ENCODE measurements at regions not wholly inside any gene's neighbourhood (a gene's known extent, or its start where the extent isn't known, plus 50 kb on each side); places are given as distances from the start of the nearest gene placed in this dataset.

DNA sequence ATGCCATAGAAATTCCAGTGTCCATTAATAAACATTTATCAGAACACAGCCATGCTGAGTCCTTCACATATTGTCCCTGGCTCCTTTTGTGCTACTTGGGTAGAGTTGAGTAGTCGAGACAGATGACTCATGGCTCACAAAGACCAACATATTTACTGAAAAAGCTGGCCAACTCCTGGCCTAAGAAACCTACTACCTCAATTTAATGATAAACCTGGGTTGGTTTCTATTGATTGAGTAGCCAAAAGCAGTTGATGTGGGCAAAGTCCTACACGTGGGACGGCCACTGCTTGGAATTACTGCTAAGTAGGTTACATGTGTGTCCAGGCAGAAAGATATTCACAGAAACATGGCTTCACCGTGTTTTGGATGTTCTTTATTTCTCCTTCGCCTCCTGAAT lies 402.2 kb downstream of the NR2F2 start:
- H3K4me1 Mint-ChIP-seq, result no peaks in the 10 kb centered on the region
- no peaks in the 10 kb centered on the region for H3K27me3 Mint-ChIP-seq
- DNase-seq (no peak), ATAC-seq (replicated peaks) (no peak)
- no peaks in the 10 kb centered on the region for H3K36me3 Mint-ChIP-seq
- no peak overlapping the region for H3K4me3 Mint-ChIP-seq
- no peak overlapping the region for H3K27ac Mint-ChIP-seq
- peaks cover 4 to 5% of the 10 kb centered on the region in 2 donors for H3K9me3 Mint-ChIP-seq

DNA sequence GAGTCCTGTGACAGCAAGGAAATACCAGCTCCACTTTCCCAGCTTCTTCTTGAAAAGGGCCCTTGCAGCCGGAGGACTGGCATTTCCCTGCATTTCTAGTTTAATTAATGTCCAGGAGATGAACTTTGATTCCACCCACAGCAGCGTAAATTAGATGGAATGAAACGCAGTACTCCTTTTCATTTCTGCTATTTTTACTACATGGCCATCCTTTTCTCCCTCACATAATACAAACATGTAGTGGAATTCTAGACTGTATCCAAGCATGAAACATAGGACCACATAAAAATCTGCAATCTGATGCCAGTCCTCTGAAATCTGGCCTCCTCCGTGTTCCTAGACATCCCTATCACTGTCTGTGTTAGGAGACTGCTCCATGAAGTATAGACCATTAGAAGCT lies 403.2 kb downstream of the NR2F2 start:
- no peaks in the 10 kb centered on the region for H3K4me1 Mint-ChIP-seq
- ATAC-seq (replicated peaks), result no peak
- H3K9me3 Mint-ChIP-seq, result peaks cover 4 to 5% of the 10 kb centered on the region in 2 donors
- no peak overlapping the region for H3K27ac Mint-ChIP-seq
- DNase-seq, result no peak
- H3K4me3 Mint-ChIP-seq, result no peak overlapping the region
- no peaks in the 10 kb centered on the region for H3K36me3 Mint-ChIP-seq
- H3K27me3 Mint-ChIP-seq, result no peaks in the 10 kb centered on the region

DNA sequence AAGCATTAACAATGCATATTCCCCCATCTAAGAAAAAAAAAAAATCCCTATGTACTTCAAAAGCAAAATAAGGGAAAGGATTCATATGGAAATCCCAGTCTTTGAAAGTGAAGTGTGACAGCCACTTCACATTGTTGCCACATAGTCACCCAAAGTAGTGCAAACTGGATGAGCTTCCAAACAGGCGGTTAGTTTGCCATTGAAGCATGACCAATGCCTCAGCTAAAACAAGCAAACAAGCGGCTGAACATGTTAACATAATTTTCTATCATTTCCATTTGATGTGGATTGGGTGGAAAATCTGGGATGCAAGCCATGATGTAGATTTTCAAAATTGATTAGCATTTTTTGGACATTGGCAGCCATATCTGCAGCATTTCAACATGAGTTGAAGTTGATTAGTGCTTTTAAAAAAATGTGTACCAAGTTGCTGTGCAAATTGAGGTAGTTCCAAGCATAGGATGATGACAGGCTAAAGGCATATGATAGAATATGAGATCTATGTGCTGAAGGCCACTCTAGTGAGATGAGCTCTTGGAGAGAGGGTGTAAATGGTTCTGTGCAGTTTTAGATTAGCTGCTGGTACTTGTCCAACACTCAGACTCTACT lies 405.2 kb downstream of the NR2F2 start:
- H3K27me3 Mint-ChIP-seq, result no peaks in the 10 kb centered on the region
- peaks cover 4 to 7% of the 10 kb centered on the region in 2 donors for H3K9me3 Mint-ChIP-seq
- DNase-seq (no peak), ATAC-seq (replicated peaks) (no peak)
- H3K4me3 Mint-ChIP-seq, result no peak overlapping the region
- H3K36me3 Mint-ChIP-seq, result no peaks in the 10 kb centered on the region
- H3K4me1 Mint-ChIP-seq, result no peaks in the 10 kb centered on the region
- H3K27ac Mint-ChIP-seq, result no peak overlapping the region

DNA sequence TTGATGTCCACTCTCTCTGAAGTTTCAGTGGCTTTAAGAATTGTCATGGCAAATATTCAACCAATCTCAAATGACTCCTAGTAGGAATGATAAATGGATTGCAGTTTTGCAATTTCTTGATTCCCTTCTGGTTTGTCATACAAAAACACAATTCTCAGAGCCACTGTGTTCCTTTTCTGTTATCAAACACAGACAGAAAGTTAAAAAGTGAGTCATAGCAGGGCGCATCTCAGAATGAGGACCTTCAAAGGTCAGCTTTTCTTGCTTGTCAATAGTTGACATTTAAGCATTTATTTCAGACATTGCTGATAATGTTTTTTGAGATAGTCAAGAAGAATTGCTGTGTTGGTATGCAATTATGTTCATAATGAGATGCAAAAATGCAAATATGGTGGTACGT lies 405.9 kb downstream of the NR2F2 start:
- H3K36me3 Mint-ChIP-seq, result no peaks in the 10 kb centered on the region
- no peaks in the 10 kb centered on the region for H3K4me1 Mint-ChIP-seq
- peaks cover 2 to 7% of the 10 kb centered on the region in 2 donors for H3K9me3 Mint-ChIP-seq
- no peak overlapping the region for H3K4me3 Mint-ChIP-seq
- DNase-seq (no peak), ATAC-seq (replicated peaks) (no peak)
- no peak overlapping the region for H3K27ac Mint-ChIP-seq
- H3K27me3 Mint-ChIP-seq, result no peaks in the 10 kb centered on the region

DNA sequence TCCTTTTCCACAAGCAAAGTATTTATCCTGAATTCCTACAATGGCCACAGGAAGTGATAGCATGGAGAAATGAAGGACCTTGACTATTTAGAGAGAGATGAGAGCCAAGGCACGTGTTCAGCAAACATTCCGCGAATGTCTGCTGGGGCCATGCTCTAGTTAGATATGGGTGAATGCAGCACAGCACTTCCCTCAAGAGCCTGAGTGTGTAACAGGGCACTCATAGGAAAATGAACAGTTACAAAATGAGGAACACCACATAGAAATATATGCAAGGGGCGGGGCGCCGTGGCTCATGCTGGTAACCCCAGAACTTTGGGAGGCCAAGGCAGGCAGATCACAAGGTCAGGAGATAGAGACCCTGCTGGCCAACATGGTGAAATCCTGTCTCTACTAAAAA lies 406.9 kb downstream of the NR2F2 start:
- H3K4me3 Mint-ChIP-seq, result no peak overlapping the region
- H3K27ac Mint-ChIP-seq, result no peak overlapping the region
- no peaks in the 10 kb centered on the region for H3K36me3 Mint-ChIP-seq
- peaks cover 0 to 7% of the 10 kb centered on the region in 2 donors for H3K9me3 Mint-ChIP-seq
- ATAC-seq (replicated peaks) (no peak), DNase-seq (no peak)
- H3K4me1 Mint-ChIP-seq, result no peaks in the 10 kb centered on the region
- H3K27me3 Mint-ChIP-seq, result no peaks in the 10 kb centered on the region

DNA sequence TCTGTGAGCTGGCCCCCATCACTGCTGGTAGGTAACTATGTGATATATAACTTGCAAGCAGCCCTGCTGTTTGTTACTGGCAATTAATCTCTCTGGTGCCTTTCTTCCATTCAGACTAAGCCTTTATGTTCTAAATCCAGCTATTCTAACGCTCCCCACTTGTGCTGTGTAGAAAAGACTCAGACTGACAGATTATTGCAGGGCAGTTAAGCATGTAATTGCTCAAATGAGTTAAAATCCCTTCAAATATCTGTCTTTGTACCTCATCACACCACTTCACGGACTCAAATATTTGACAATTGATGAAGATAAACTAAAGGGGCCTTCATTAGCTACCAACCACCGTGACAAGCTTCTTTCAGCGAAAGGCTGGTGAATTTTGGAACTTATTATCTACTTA lies 416.2 kb downstream of the NR2F2 start:
- H3K4me1 Mint-ChIP-seq, result no peaks in the 10 kb centered on the region
- no peaks in the 10 kb centered on the region for H3K27me3 Mint-ChIP-seq
- DNase-seq, result no peak
- H3K27ac Mint-ChIP-seq, result no peak overlapping the region
- ATAC-seq (replicated peaks), result no peak
- no peaks in the 10 kb centered on the region for H3K36me3 Mint-ChIP-seq
- H3K4me3 Mint-ChIP-seq, result no peak overlapping the region
- H3K9me3 Mint-ChIP-seq, result peaks cover 1 to 3% of the 10 kb centered on the region in 2 donors

DNA sequence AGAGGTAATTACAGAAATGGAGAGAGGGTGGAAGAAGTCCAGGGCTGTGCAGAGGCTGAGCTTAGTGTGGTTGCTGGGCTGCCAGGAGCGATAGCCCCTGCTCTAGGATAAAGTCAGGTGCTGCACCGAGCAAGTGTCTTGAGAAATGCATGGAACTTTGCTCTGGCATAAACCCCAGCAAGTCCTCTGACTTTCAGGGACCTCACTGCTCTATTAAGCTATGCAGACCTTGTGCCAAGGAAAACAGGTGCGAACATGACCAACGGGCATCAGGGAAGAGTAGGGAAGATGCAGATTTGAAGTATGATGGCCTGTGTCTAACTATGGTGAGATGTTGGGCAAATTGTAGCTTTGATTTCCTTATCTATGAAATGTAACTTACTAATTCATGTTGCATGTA lies 416.8 kb downstream of the NR2F2 start:
- no peaks in the 10 kb centered on the region for H3K36me3 Mint-ChIP-seq
- ATAC-seq (replicated peaks), result no peak
- no peaks in the 10 kb centered on the region for H3K4me1 Mint-ChIP-seq

DNA sequence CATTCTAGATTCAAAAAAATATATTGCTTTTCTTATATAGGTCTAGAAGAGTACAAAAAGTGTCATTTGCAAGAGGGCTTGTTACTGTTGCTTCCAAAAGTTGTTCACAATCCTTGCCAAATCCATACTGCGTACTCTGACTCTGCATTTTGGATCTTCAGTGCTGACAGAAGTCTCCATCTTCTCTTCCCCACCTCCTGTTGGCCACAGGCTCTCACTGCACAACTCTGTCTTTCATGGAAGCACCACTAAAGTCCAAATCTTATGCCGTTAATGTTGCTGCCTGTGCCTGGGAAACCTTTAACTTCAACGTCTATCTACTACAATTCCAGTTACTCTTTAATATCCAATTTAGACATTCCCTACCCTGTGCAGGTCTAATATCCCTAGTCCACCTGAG lies 419.9 kb downstream of the NR2F2 start:
- H3K27ac Mint-ChIP-seq, result no peak overlapping the region
- H3K4me1 Mint-ChIP-seq, result no peaks in the 10 kb centered on the region
- H3K36me3 Mint-ChIP-seq, result no peaks in the 10 kb centered on the region
- peaks cover 0 to 5% of the 10 kb centered on the region in 2 donors for H3K9me3 Mint-ChIP-seq
- ATAC-seq (replicated peaks) (no peak), DNase-seq (no peak)
- no peak overlapping the region for H3K4me3 Mint-ChIP-seq
- H3K27me3 Mint-ChIP-seq, result no peaks in the 10 kb centered on the region

More for the DNA sequence above, 416.8 kb downstream of the NR2F2 start:
- Mint-ChIP-seq H3K27ac (no peak overlapping the region), H3K4me3 (no peak overlapping the region), H3K9me3 (peaks cover 1 to 3% of the 10 kb centered on the region in 2 donors), H3K27me3 (no peaks in the 10 kb centered on the region)
- no peak for DNase-seq

DNA sequence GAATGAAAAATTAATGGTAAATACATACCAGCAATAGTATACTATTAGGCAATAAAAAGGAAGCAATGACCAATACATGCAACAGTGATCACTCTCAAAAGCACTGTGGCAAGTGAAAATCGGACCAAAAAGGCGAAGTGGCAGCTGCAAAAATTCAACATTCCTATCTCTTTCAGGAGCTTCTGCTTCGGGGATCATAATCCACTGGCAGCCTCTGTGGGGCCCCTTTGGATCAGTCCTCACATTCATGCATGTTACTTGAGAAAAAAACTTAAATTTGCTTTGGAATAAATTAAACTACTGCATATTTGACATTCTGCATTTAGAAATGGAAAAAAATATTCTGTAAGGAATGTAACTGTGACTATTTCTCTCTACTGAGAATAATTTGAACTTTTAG lies 425.6 kb downstream of the NR2F2 start:
- Mint-ChIP-seq H3K4me3 (no peak overlapping the region), H3K9me3 (peaks cover 0 to 5% of the 10 kb centered on the region in 2 donors), H3K4me1 (no peaks in the 10 kb centered on the region), H3K36me3 (no peaks in the 10 kb centered on the region), H3K27me3 (no peaks in the 10 kb centered on the region), H3K27ac (no peak overlapping the region)
- ATAC-seq (replicated peaks), result no peak
- no peak for DNase-seq

DNA sequence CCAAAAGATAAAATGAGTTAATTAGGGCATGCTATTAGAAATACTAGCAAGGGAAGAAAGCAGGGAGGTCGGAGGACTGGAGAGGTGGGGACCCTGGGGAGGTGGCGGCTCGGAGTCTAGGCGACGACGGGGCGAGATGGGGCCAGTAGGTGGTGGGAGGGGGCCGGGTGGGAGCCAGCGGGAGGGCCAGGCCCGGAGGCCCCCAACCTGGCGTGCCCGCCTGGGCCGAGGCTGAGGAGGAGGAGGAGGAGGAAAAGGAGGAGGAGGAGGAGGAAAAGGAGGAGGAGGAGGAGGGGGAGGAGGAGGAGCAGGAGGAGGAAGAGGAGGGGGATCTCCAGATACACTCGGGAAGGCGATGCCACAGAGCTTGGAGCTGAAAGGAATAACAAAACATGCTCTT lies 426.2 kb downstream of the NR2F2 start:
- H3K27ac Mint-ChIP-seq, result no peak overlapping the region
- ATAC-seq (replicated peaks) (no peak), DNase-seq (no peak)
- H3K4me3 Mint-ChIP-seq, result no peak overlapping the region
- H3K4me1 Mint-ChIP-seq, result no peaks in the 10 kb centered on the region
- H3K9me3 Mint-ChIP-seq, result peaks cover 0 to 5% of the 10 kb centered on the region in 2 donors
- no peaks in the 10 kb centered on the region for H3K36me3 Mint-ChIP-seq
- H3K27me3 Mint-ChIP-seq, result no peaks in the 10 kb centered on the region

DNA sequence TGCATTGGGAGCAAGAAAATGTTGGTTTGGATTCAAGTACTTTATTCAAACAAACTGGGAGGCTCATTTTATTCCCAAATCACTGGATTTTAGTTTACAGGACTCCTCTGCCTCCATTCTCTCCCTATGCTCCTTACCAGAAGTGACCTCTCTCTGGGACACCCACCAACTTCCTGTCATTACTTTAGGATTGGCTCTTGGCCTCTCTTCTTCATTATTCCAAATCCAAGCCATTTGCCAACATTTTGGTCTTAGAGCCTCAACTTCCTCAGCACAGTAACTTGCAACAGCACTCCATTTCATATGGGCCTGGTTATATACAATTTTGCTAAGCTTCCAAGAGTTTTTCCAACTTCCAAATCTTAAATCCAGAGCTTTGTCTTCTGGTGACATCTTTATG lies 432.1 kb downstream of the NR2F2 start:
- Mint-ChIP-seq H3K36me3 (no peaks in the 10 kb centered on the region), H3K9me3 (no peaks in the 10 kb centered on the region), H3K4me1 (no peaks in the 10 kb centered on the region), H3K27ac (no peak overlapping the region), H3K4me3 (no peak overlapping the region), H3K27me3 (no peaks in the 10 kb centered on the region)
- DNase-seq, result no peak
- no peak for ATAC-seq (replicated peaks)

DNA sequence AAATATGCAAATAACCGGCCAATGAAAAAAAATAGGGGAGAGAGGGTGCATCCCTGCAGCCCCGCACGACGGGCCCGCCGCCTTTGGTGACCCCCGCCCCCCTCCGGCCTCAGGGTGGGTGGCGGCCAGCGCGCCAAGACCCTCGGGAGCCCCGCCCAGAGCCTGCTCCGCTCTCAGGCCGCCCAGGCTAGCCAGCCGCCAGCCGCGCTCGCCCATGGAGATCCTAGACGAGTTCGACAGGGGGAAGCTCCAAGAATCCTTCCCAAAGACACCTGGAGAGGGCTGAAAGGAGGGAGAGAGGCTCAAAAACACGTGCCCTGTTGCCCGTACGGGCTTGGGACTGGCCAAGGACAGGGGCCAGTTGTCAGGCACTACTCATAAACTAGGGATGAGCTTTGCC lies 434.0 kb downstream of the NR2F2 start:
- ATAC-seq (replicated peaks), result no peak
- Mint-ChIP-seq H3K27ac (no peak overlapping the region), H3K4me1 (no peaks in the 10 kb centered on the region), H3K36me3 (no peaks in the 10 kb centered on the region), H3K27me3 (no peaks in the 10 kb centered on the region), H3K9me3 (no peaks in the 10 kb centered on the region), H3K4me3 (no peak overlapping the region)
- no peak for DNase-seq

DNA sequence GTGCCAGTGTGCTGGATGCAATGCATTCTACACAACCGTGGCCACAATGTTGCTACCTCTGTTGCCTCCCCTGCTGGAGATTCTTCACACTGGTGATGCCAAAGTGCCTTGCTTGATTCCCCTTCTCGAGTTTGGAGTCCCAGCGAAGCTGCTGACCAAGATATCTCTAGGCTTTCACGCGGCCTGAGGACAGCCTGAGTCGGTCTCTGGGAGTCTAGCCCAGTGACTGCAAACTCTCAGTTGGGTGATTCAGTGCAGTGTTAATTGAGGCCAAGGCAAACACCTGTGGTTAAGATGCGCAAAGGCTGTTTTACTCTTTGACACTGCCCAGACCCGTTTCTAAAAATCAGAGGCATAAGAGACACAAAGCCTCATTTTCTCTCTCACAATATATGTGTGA lies 434.4 kb downstream of the NR2F2 start:
- Mint-ChIP-seq H3K4me3 (no peak overlapping the region), H3K9me3 (no peaks in the 10 kb centered on the region), H3K36me3 (no peaks in the 10 kb centered on the region), H3K4me1 (no peaks in the 10 kb centered on the region), H3K27me3 (no peaks in the 10 kb centered on the region), H3K27ac (no peak overlapping the region)
- no peak for DNase-seq
- ATAC-seq (replicated peaks), result no peak

DNA sequence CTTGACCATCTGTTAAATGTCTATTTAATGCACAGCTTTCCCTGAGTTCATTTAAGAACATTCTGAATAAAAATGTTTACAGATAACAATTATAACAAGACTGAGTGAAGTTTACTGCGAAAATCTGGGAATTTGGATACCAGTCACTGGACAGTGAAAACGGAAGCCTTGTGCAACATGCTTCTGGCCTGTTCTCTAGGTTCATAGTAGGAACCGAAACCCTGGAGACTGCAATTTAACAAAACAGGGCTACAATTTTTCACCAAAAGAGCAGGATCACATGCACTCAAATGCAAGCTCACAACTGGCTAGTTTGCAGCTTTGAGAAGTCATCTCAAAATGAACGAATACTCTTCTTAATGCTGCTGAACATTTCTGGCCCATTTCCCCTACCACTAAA lies 435.9 kb downstream of the NR2F2 start:
- H3K4me1 Mint-ChIP-seq, result no peaks in the 10 kb centered on the region
- no peak for ATAC-seq (replicated peaks)
- H3K36me3 Mint-ChIP-seq, result no peaks in the 10 kb centered on the region
- H3K27ac Mint-ChIP-seq, result no peak overlapping the region
- H3K4me3 Mint-ChIP-seq, result no peak overlapping the region
- no peaks in the 10 kb centered on the region for H3K27me3 Mint-ChIP-seq
- no peak for DNase-seq
- H3K9me3 Mint-ChIP-seq, result peaks cover 0 to 4% of the 10 kb centered on the region in 2 donors

DNA sequence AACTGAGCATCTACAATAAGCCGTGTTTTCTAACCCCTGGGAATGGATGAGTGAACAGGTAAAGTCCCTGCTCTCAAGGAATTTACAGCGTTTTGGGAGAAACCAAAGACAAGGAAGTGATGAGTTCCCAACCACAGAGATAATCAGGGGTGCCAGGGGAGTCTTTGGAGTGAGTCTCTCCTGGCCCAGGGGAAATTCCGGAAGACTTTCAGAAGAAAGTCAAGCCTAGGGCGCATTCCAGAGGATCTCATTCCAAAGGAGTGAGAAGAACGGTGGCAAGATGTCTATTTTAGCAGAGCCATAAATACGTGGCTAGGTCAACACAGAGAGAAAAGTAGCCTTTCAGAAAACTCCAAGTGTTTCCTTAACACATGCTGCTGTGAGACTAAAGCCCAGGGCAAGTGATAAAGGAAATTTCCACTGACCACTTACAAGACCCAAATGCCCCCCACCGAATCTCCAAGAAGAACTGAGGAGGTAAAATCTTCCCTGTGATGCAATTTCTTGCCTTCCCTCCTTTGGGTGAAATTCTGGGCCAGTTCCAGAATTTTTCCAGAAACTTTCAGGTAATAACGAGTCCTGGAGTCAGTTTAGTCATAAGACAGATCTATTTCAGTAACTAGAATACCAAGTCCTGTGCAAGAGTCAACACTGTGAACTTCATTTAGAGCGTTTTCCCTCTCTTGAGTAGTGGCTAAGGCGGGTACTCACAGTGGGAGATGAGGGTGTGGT lies 437.4 kb downstream of the NR2F2 start:
- H3K27ac Mint-ChIP-seq, result no peak overlapping the region
- ATAC-seq (replicated peaks), result no peak
- no peaks in the 10 kb centered on the region for H3K36me3 Mint-ChIP-seq
- no peaks in the 10 kb centered on the region for H3K4me1 Mint-ChIP-seq
- no peaks in the 10 kb centered on the region for H3K27me3 Mint-ChIP-seq
- H3K4me3 Mint-ChIP-seq, result no peak overlapping the region
- H3K9me3 Mint-ChIP-seq, result peaks cover 0 to 4% of the 10 kb centered on the region in 2 donors
- no peak for DNase-seq

Data from stimulated activated naive B cell treated with anti-CD40 and anti-IgM and Interleukin-4, amounts not matched to agents 10 μg/mL and 1 μg/mL and 100 μg/mL, for 72 hours (primary cell).